ENCODE measurements at regions not wholly inside any gene's neighbourhood (a gene's known extent, or its start where the extent isn't known, plus 50 kb on each side); places are given as distances from the start of the nearest gene placed in this dataset.
A peak's percentile ranks its signal among the peaks of the same experiment; 100 is the strongest.

- TF ChIP-seq CTCF (IDR thresholded peaks at IDR 0.05; ENCODE audit: insufficient read depth, low read depth, low read length, missing control alignments) = no peak
- DNase-seq (ENCODE audit: low read depth) = no peak
- H3K4me3 ChIP-seq (ENCODE audit: low read length) = no peak overlapping the region
Observed at GRCh38 chr17:12342161-12342560, 321.5 kb downstream of the MAP2K4 start.

- H3K4me3 ChIP-seq (ENCODE audit: low read length) = no peak overlapping the region
- TF ChIP-seq CTCF (IDR thresholded peaks at IDR 0.05; ENCODE audit: insufficient read depth, low read depth, low read length, missing control alignments) = no peak
- peak; percentile 5 for DNase-seq (ENCODE audit: low read depth)
Observed at GRCh38 chr17:12342609-12343435, 322.1 kb downstream of the MAP2K4 start.

GRCh38 chr17:12348476-12348875 is 317.2 kb upstream of the MYOCD start:
- H3K4me3 ChIP-seq (ENCODE audit: low read length) = no peak overlapping the region
- DNase-seq (ENCODE audit: low read depth) = no peak
- TF ChIP-seq CTCF (IDR thresholded peaks at IDR 0.05; ENCODE audit: insufficient read depth, low read depth, low read length, missing control alignments) = no peak

- no peak for DNase-seq (ENCODE audit: low read depth)
- H3K4me3 ChIP-seq (ENCODE audit: low read length) = no peak overlapping the region
- no peak for TF ChIP-seq CTCF (IDR thresholded peaks at IDR 0.05; ENCODE audit: insufficient read depth, low read depth, low read length, missing control alignments)
Observed at GRCh38 chr17:12349297-12349696, 316.4 kb upstream of the MYOCD start.

- DNase-seq (ENCODE audit: low read depth) = no peak
- H3K4me3 ChIP-seq (ENCODE audit: low read length) = no peak overlapping the region
- TF ChIP-seq CTCF (IDR thresholded peaks at IDR 0.05; ENCODE audit: insufficient read depth, low read depth, low read length, missing control alignments) = no peak
Observed at GRCh38 chr17:12352127-12352526, 313.6 kb upstream of the MYOCD start.

- TF ChIP-seq CTCF (IDR thresholded peaks at IDR 0.05; ENCODE audit: insufficient read depth, low read depth, low read length, missing control alignments) = no peak
- DNase-seq (ENCODE audit: low read depth) = no peak
- no peak overlapping the region for H3K4me3 ChIP-seq (ENCODE audit: low read length)
Observed at GRCh38 chr17:12357600-12357999, 308.1 kb upstream of the MYOCD start.

GRCh38 chr17:12358477-12358876 is 307.2 kb upstream of the MYOCD start:
- DNase-seq (ENCODE audit: low read depth) = no peak
- no peak for TF ChIP-seq CTCF (IDR thresholded peaks at IDR 0.05; ENCODE audit: insufficient read depth, low read depth, low read length, missing control alignments)
- no peak overlapping the region for H3K4me3 ChIP-seq (ENCODE audit: low read length)

Measured in epithelial cell of esophagus (primary cell).